ENCODE measurements at regions not wholly inside any gene's neighbourhood (a gene's known extent, or its start where the extent isn't known, plus 50 kb on each side); places are given as distances from the start of the nearest gene placed in this dataset.

DNA sequence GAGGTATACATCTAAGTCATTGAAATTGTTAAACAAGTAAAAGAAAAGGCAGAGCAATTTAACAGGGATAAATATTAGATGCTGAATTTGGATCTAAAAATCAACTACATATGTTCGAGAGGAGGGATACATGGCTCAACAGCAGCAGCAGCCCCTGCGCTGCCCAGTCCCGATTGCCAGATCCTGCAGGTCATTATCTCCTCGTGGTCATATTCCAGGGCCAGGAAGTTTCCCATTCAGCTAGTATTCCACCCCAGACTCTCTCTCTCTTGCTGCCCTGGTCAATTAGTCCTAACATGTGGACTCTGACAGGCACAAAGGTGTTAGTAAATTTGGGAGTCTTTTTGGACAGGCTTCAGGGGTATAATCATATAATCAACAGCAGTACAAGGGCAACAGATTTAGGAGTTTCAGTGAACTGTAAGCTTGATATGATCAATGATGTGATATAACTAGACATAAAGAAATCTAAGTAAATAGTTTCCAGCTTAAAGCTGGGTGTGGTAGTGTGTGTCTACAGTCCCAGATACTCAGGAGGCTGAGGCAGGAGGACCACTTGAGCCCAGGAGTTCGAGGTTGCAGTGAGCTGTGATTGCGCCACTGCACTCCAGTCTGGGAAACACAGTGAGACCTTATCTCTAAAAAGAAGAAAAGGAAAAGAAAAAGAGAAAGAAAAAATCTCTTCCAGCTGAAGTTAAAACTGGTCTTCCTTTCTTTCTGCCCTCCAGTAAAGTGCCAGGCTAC lies 96.5 kb upstream of the MED13 start:
- no peak for DNase-seq
- no peak overlapping the region for H3K9ac ChIP-seq (ENCODE audit: low read depth in 2 of 2, low read length in 2 of 2)
- no peaks in the 10 kb centered on the region for H3K27me3 ChIP-seq
- intact Hi-C loops (cut with DNase I) = no loop called here
- no peaks in the 10 kb centered on the region for H3K9me3 ChIP-seq
- no peaks in the 10 kb centered on the region for H3K36me3 ChIP-seq
- TF ChIP-seq, protein P1, sequence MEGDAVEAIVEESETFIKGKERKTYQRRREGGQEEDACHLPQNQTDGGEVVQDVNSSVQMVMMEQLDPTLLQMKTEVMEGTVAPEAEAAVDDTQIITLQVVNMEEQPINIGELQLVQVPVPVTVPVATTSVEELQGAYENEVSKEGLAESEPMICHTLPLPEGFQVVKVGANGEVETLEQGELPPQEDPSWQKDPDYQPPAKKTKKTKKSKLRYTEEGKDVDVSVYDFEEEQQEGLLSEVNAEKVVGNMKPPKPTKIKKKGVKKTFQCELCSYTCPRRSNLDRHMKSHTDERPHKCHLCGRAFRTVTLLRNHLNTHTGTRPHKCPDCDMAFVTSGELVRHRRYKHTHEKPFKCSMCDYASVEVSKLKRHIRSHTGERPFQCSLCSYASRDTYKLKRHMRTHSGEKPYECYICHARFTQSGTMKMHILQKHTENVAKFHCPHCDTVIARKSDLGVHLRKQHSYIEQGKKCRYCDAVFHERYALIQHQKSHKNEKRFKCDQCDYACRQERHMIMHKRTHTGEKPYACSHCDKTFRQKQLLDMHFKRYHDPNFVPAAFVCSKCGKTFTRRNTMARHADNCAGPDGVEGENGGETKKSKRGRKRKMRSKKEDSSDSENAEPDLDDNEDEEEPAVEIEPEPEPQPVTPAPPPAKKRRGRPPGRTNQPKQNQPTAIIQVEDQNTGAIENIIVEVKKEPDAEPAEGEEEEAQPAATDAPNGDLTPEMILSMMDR (IDR thresholded peaks at IDR 0.05) = no peak
- no peak overlapping the region for H3K4me3 ChIP-seq
- no peaks in the 10 kb centered on the region for H3K4me1 ChIP-seq
- no peak overlapping the region for H3K27ac ChIP-seq

DNA sequence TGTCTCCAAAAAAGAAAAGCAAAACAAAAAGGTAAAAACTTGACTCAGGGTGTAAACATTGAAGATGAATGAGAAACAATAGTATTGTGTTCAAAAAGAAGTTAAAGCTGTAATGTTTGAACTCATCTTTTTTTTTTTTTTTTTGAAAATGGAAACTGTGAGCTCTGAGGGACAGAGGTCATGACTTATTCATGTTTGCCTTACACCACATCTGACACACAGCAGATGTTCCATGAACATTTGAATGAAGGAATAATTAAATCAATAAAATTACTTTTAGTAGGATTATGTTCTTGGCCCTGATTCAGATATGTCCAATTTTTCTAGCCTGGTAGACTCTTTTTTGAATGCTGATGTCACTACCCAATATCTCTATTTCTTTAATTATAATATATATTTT lies 95.7 kb upstream of the MED13 start:
- Histone ChIP-seq H3K4me1 (no peaks in the 10 kb centered on the region), H3K27me3 (no peaks in the 10 kb centered on the region), H3K36me3 (no peaks in the 10 kb centered on the region), H3K9me3 (no peaks in the 10 kb centered on the region), H3K9ac (ENCODE audit: low read depth in 2 of 2, low read length in 2 of 2) (no peak overlapping the region), H3K27ac (no peak overlapping the region), H3K4me3 (no peak overlapping the region)
- DNase-seq = no peak
- TF ChIP-seq, protein P1 (IDR thresholded peaks at IDR 0.05) = no peak
- intact Hi-C loops (cut with DNase I) = no loop called here

DNA sequence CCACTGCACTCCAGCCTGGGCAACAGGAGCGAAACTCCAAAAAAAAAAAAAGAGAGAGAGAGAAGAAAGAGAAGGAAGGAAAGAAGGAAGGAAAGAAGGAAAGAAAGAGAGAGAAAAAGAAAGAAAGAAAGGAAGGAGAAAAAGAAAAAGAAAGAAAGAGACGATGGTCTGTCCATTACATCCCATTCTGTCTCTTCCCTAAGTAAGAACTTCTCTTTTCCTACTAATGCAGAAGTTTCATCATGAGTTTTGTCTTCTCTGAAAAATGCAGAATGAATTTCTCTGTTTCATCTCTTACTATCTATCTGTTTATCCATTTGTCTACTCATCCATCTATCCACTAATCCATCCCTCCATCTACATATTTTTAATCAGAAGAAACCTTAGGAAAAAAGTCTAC lies 94.9 kb upstream of the MED13 start:
- no peak overlapping the region for H3K27ac ChIP-seq
- TF ChIP-seq, protein P1 (IDR thresholded peaks at IDR 0.05) = no peak
- no peaks in the 10 kb centered on the region for H3K36me3 ChIP-seq
- no peak overlapping the region for H3K4me3 ChIP-seq
- no peak for DNase-seq
- no peaks in the 10 kb centered on the region for H3K4me1 ChIP-seq
- H3K9me3 ChIP-seq = no peaks in the 10 kb centered on the region
- intact Hi-C loops (cut with DNase I) = no loop called here
- no peak overlapping the region for H3K9ac ChIP-seq (ENCODE audit: low read depth in 2 of 2, low read length in 2 of 2)
- no peaks in the 10 kb centered on the region for H3K27me3 ChIP-seq

DNA sequence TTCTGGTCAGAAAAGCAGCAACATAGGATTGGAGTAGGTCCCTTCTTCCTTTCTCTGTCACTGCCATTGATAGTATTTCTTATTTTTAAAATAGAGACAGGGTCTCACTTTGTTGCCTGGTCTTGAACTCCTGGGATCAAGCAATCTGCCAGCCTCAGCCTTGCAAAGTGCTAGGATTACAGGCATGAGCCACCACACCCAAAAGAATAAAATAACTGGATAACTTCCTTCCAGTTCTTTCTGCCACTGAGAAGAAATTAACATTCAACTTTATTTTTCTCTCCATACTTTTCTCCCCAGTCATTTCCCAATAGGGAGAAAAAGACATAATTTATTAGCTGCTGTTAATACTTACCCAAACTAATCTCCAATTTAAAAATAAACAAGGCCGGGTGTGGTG lies 91.9 kb upstream of the MED13 start:
- no peaks in the 10 kb centered on the region for H3K36me3 ChIP-seq
- H3K27me3 ChIP-seq = no peaks in the 10 kb centered on the region
- TF ChIP-seq, protein P1 (IDR thresholded peaks at IDR 0.05) = no peak
- H3K9ac ChIP-seq (ENCODE audit: low read depth in 2 of 2, low read length in 2 of 2) = no peak overlapping the region
- intact Hi-C loops (cut with DNase I) = no loop called here
- H3K4me1 ChIP-seq = no peaks in the 10 kb centered on the region
- no peaks in the 10 kb centered on the region for H3K9me3 ChIP-seq
- DNase-seq = no peak
- H3K27ac ChIP-seq = no peak overlapping the region
- no peak overlapping the region for H3K4me3 ChIP-seq

DNA sequence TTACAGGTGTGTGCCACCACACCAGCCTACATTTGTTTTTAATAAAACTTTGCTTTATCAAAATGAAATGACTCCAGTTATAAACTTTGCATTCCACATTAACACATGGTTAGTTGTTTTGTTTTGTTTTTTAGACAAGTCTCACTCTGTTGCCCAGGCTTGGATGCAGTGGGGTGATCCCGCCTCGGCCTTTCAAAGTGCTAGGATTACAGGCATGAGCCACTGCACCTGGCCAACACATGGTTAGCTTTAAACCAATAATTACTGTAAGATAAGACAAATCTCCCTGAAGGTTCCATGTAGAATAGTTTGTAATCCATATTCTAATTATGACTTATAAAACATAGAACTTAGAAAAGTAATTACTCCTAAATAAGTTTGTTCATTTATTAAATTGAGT lies 89.8 kb upstream of the MED13 start:
- DNase-seq = no peak
- TF ChIP-seq, protein P1 (IDR thresholded peaks at IDR 0.05) = no peak

More for the DNA sequence above, 89.8 kb upstream of the MED13 start:
- H3K9ac ChIP-seq (ENCODE audit: low read depth in 2 of 2, low read length in 2 of 2) = no peak overlapping the region
- no peaks in the 10 kb centered on the region for H3K27me3 ChIP-seq
- no peak overlapping the region for H3K4me3 ChIP-seq
- H3K4me1 ChIP-seq = no peaks in the 10 kb centered on the region
- H3K27ac ChIP-seq = no peak overlapping the region
- intact Hi-C loops (cut with DNase I) = no loop called here
- no peaks in the 10 kb centered on the region for H3K36me3 ChIP-seq
- H3K9me3 ChIP-seq = no peaks in the 10 kb centered on the region
